ENCODE measurements at regions not wholly inside any gene's neighbourhood (a gene's known extent, or its start where the extent isn't known, plus 50 kb on each side); places are given as distances from the start of the nearest gene placed in this dataset.
"Not testable (repeated sequence)": the region's sequence is repeated elsewhere in the genome, so short reads cannot be mapped to it uniquely, and the experiment has no call there.

- DNase-seq: no peak
Measured at GRCh38 chr3:35950021-35950420, 310.7 kb downstream of the ARPP21 start.

DNA sequence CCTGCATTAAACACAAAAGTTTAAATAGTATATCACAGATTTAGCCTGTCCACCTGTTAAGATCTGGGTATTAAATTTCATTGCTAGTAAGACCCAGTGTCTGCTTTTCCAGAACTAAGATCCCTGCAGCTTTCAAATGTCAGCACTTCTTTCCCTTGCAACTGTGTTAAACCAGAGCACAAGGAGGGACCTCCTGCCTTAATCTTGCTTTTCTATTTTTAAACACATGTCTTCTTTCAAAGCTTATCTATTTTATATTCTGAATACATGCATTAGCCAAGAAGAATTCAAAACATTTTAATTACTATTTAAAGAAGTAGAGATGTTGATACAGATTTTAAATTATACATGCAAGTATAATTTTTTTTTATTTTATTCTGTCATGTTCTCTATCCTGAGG, 315.1 kb downstream of the ARPP21 start:
- no peak for DNase-seq

DNA sequence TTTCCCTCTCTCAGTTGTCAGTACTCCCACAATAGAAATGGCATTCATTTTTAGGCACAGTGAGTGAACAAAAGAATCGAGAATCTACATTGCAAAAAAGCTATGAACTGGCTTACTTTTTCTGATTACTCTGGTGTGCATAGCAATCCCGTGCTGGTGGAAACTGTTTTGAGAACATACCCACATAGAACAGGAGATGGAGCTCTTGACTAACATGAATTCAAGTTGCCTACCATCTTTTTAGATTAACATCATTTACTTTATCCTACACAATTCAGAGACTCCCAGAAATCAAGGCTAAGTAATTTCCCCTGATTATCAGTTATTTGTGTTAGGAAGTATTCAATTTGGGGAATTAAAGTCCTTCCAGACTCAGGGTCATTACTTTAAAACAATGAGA, 326.6 kb downstream of the ARPP21 start:
- DNase-seq: peak; percentile 52

DNA sequence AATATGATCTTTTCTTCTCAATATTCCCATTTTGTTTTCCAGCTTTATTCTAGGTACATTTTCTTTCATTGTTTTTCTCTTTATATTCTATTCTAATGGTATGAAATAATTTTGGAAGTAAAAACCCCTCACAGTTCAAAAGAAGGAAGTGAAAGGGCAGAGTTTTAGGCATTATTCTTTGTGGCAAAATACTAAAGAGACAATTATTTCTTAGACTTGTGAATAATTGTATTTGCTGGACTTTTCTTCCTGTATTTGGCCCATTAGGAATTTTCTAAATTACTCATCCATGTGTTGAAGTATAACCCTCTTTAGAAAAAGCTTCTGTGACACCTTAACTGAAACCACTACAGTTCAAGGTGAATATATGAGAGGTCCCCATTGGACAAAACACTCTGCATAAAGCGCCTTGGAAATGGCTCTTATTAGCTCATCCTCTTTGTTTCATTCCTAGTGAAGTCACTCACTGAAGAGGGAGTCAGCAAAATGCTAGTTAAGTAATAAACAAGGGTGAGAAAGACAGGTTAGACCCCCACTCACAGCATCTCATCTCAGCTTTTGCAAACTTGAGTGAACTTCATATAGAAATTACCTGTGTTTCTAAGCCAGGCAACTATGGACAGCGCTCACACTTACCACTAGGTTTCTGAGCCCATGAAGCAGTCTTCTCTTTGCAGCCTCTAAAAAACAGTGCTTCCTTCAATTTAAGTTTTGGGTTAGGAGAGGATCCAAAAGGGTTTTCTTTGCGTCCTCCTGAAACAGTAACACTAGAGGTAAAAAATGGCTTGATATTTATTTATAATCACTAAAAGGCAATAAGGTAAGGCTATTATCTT, 327.5 kb downstream of the ARPP21 start:
- DNase-seq: no peak

DNA sequence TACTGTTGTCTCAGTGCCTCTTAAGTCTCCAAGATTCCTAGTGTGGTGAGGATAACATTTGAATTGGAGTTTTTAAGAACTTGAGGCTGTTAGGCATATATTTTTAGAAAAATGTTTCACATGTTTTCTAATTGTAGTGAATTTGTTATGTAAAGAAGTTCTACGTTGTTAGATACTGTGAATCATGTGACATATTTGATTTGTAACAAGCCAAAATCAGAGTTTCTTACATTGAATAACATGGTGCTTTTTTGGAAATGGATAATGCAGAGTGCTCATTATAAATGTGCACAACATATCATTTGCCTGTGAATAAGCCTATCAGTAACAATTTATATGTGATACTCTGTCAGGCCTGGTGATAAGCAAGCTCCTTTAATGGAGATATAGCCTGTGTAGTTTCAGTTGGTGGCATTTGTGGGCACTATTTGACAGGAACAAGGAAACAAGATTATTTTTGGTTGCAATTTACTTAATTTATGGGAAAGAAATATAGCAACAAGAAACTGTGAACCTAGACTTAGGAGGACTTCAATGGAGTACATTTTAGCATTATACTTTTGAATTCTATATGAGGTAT, 328.8 kb downstream of the ARPP21 start:
- DNase-seq: no peak

DNA sequence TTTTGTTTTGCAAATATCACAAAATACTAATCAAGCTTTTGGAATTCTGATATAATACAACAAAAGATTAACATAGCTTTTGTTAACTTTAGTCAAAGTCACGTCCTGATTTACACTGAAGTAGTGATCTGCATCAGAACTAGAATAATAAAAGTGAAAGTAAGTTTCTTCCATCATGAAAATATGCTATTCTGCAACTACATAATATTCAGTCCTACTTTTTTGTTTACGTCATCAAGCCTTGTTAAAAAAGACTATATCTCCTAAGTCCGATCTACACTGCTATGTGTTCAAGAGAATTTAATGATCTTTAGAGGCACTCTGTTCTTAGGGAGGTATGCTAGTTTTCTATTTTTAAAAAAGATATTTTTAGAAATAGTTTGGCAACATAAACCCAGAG, 330.1 kb downstream of the ARPP21 start:
- DNase-seq: no peak

- DNase-seq: no peak
Measured at GRCh38 chr3:35970793-35971192, 331.5 kb downstream of the ARPP21 start.

GRCh38 chr3:35971686-35972085, 332.4 kb downstream of the ARPP21 start:
- no peak for DNase-seq

- DNase-seq: no peak
Measured at GRCh38 chr3:35974872-35975271, 335.5 kb downstream of the ARPP21 start.

GRCh38 chr3:35986161-35986560, 346.8 kb downstream of the ARPP21 start:
- no peak for DNase-seq

GRCh38 chr3:35987386-35987785, 348.1 kb downstream of the ARPP21 start:
- DNase-seq: no peak

- no peak for DNase-seq
Measured at GRCh38 chr3:35992041-35992440, 352.7 kb downstream of the ARPP21 start.

GRCh38 chr3:36011791-36012190, 368.5 kb upstream of the STAC start:
- DNase-seq: no peak

- DNase-seq: no peak
Measured at GRCh38 chr3:36013425-36013824, 366.9 kb upstream of the STAC start.

DNA sequence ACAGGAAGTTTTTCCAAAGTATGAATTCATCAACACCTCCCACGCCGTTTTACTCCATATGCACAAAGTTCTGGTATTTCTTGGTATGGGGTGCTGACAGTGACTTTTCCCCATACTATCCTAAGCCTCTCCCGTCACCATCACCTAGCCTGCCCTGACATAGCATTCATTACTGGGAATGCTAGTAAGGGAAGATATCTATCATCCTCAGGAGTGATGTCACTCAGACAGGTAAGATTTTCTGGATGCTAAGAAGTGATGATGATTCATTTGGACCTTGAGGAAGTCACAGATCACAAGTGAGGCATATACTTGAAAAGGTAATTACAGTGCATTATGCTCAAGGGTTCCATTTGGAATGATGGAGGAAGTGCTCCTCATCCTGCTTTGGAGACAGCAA, 355.1 kb upstream of the STAC start:
- no peak for DNase-seq

DNA sequence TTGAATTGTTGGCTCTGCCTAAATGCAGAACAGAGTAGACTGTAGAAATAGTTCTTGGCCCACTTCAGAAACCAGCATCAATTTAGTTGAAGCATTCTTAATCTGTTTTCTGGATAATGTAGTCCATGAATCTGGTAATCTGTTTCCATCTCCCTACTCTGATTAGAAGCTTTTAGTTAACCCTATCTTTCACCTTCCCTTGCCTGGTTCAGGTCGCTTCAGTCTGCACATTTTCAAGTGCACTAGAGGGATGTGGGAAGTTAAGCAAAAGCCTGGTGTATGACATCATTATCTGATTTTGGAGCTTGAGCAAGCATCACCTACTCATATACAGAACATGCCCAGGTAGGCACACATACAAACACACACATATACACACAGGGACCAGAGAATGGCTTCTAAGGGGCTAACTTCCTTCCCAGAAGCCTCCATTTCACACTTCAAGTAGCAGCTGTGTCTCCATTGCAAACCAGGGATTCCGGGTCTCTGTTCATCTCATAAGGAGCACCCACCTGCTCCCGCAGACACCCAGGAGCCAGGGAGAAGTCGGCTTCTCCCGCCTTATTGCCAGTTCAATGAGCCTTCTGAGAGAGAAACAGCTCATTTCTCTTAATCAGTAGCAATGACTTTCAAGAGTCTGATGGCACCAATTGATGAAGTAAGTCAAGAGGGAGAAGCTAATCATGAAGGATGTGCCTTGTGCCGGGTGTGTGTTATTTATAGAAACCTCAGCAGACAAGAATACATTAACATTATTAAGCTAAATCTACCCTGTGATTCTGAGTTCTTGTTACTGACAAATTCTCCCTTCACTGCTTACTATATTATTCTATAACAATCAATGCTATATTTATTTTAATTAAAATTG, 347.9 kb upstream of the STAC start:
- no peak for DNase-seq

GRCh38 chr3:36058404-36059030, 321.8 kb upstream of the STAC start:
- DNase-seq: no peak

GRCh38 chr3:36060950-36061349, 319.4 kb upstream of the STAC start:
- no peak for DNase-seq

DNA sequence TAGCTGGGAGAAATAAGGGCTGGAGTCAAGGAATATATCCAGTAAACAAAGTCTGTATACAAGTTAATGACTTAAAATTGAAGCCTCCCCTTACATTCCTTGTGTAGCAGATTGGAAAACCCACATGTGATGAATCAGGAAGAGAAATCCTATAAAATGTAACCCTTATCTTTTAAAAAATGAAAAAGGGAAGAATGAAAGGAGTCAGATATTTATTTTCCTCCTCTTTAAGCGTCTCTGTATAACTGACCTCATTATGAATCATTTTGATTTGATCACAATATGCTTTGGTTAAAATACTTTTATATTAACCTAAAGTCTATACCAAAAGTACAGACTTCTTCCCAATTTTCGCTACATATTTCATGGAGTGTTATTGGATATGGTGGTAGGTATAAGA, 316.3 kb upstream of the STAC start:
- DNase-seq: no peak

GRCh38 chr3:36065321-36065720, 315.0 kb upstream of the STAC start:
- DNase-seq: no peak

DNA sequence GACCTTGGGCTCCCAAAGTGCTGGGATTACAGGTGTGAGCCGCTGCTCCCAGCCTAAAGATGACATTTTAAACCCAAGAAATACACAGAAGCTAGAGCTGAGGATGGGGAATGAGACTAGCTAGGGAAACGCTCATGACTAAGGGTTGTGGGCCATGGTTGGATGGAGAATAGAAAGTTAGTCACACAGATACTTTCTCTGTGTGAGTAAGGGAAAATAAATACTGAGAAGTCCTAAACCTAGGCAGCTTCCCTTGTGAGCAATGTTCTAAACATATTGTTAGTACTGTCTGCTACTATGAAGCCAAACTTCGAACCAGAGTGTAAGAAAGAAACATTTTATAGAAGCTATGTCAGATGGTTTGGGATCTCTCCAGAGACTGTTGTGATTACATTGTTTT, 304.8 kb upstream of the STAC start:
- DNase-seq: no peak

GRCh38 chr3:36077320-36077719, 303.0 kb upstream of the STAC start:
- no peak for DNase-seq

DNA sequence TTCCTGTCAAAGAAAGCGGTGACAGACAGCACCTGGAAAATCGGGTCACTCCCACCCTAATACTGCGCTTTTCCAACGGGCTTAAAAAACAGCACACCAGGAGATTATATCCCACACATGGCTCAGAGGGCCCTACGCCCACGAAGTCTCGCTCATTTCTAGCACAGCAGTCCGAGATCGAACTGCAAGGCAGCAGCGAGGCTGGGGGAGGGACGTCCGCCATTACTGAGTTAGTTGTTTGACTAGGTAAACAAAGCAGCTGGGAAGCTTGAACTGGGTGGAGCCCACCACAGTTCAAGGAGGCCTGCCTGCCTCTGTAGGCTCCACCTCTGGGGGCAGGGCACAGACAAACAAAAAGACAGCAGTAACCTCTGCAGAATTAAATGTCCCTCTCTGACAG, 297.3 kb upstream of the STAC start:
- not testable (repeated sequence) for DNase-seq
